Medulla oblongata (tissue), 1 donor: ENCODE measurements at regions not wholly inside any gene's neighbourhood (a gene's known extent, or its start where the extent isn't known, plus 50 kb on each side); places are given as distances from the start of the nearest gene placed in this dataset.

ENCODE experiments used
- DNase-seq: peaks from one replicate; pipeline ENCODE4 v3.0.0-alpha.2; 2015; ENCODE audit errors: extremely low spot score

- no peak for DNase-seq
Measured at GRCh38 chr6:125544819-125545218, 204.6 kb upstream of the HEY2 start.

- no peak for DNase-seq
Measured at GRCh38 chr6:125546841-125547251, 202.6 kb upstream of the HEY2 start.

GRCh38 chr6:125547381-125547780 is 202.1 kb upstream of the HEY2 start:
- no peak for DNase-seq

GRCh38 chr6:125549202-125549884 is 200.1 kb upstream of the HEY2 start:
- no peak for DNase-seq

- DNase-seq, result no peak
Measured at GRCh38 chr6:125550892-125551291, 198.5 kb upstream of the HEY2 start.

- no peak for DNase-seq
Measured at GRCh38 chr6:125552819-125553218, 196.6 kb upstream of the HEY2 start.

GRCh38 chr6:125554456-125554855 is 195.0 kb upstream of the HEY2 start:
- no peak for DNase-seq

GRCh38 chr6:125558241-125558843 is 191.1 kb upstream of the HEY2 start:
- no peak for DNase-seq

- DNase-seq, result no peak
Measured at GRCh38 chr6:125558907-125559306, 190.5 kb upstream of the HEY2 start.

- DNase-seq, result no peak
Measured at GRCh38 chr6:125562156-125562555, 187.3 kb upstream of the HEY2 start.

GRCh38 chr6:125564941-125565340 is 184.5 kb upstream of the HEY2 start:
- DNase-seq, result no peak

- no peak for DNase-seq
Measured at GRCh38 chr6:125567407-125567806, 182.0 kb upstream of the HEY2 start.

GRCh38 chr6:125568609-125569008 is 180.8 kb upstream of the HEY2 start:
- no peak for DNase-seq

- DNase-seq, result no peak
Measured at GRCh38 chr6:125570526-125570925, 178.9 kb upstream of the HEY2 start.

- DNase-seq, result no peak
Measured at GRCh38 chr6:125571207-125571755, 178.2 kb upstream of the HEY2 start.

GRCh38 chr6:125574604-125575003 is 174.8 kb upstream of the HEY2 start:
- DNase-seq, result no peak

GRCh38 chr6:125577124-125577662 is 172.2 kb upstream of the HEY2 start:
- DNase-seq, result no peak

- DNase-seq, result peak; percentile 89
Measured at GRCh38 chr6:125584468-125584939, 164.9 kb upstream of the HEY2 start.

- DNase-seq, result no peak
Measured at GRCh38 chr6:125585470-125585869, 164.0 kb upstream of the HEY2 start.

- no peak for DNase-seq
Measured at GRCh38 chr6:125586074-125586473, 163.4 kb upstream of the HEY2 start.

- no peak for DNase-seq
Measured at GRCh38 chr6:125586605-125587004, 162.8 kb upstream of the HEY2 start.

GRCh38 chr6:125587666-125588632 is 161.5 kb upstream of the HEY2 start:
- DNase-seq, result no peak
